ENCODE measurements at regions not wholly inside any gene's neighbourhood (a gene's known extent, or its start where the extent isn't known, plus 50 kb on each side); places are given as distances from the start of the nearest gene placed in this dataset.

DNA sequence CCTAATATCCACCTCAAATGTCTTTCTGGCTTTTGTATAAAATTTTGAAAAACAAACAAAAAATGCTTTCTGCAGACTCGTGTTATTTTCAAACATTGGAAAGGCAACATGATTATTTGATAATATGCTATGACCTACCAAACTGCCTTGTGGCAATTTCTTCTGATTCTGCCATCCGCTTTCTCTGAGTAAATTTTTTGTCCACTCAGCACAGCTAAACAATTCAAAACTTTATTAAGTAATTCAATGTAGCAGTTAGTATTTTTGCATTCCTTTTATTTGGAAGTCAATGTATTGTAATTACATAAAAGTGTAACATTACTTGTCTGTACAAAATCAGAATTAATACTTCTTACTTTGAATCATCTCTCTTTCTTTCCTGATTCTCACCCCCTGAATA, 1206.6 kb upstream of the EYS start:
- no peak for DNase-seq (ENCODE audit: low read depth in 3 of 3, low spot score in 2 of 3)

DNA sequence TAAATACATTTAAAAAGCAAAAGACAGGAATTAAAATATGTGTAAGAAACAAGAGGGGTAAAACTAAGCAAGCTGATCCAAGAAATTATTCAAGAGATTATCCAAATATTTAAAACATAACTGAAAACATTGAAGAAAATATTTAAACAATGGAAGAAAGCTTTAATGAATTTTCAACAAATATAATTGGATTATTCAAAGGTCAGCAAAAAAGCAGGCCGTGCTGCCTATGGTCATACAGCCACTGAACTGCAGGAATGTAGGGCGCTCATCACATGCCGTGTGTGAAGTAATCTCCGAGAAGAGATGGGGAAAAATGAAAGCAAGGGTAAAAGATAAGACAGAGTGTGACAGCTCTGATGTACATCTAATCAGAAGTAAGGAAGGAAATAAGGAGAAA, 1195.4 kb upstream of the EYS start:
- no peak for DNase-seq (ENCODE audit: low read depth in 3 of 3, low spot score in 2 of 3)

DNA sequence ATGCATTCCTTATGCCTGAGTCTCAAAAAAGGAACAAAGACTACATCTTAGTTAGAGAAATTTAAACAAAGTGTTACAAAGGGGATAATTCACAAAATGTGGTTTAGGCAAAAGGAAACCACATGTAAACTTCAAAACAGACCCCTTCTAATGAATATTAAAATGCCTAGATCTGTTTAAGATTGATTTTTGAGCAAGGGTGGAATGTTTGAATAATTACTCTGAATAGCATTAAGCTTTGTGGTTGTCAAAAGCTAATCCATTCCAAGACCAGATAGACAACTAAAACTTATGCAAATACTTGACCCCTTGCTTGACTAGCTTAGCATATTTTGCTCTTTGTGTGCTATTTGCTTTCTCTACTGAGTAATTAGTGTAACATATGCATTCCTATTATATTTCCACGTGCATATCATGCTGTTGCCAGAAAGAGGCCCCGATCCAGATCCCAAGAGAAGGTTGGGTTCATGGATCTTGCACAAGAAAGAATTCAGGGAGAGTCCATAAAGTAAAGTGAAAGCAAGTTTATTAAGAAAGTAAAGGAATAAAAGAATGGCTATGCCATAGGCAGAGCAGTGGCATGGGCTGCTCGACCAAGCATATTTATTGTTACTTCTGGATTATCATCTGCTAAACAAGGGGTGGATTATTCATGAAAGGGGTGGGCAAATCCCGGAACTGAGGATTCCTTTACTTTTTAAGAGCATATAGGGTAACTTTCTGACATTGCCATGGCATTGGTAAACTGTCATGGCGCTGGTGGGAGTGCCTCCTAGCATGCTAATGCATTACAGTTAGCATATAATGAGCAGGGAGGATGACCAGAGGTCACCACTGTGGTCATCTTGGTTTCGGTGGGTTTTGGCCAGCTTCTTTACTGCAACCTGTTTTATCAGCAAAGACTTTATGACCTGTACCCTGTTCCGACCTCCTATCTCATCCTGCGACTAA, 1193.4 kb upstream of the EYS start:
- DNase-seq (ENCODE audit: low read depth in 3 of 3, low spot score in 2 of 3), result no peak

DNA sequence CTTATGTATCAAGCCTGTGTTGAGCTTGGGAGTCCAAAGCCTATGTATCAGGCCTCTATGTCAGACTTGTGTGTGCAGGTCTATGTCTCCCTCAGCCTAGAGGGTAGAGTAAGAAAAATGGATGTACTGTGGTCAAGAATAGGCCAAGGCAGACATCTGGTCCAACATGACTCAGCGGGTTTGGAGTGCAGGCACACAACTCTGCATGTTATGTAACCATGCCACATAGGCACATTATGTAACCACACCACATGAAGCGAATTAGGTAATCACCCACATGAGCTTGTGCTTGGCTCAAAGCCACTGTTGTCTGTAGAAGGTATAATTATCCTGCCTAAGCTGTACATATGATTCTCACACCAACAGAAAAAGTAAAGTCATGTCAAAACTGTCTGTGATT, 1190.5 kb upstream of the EYS start:
- no peak for DNase-seq (ENCODE audit: low read depth in 3 of 3, low spot score in 2 of 3)

DNA sequence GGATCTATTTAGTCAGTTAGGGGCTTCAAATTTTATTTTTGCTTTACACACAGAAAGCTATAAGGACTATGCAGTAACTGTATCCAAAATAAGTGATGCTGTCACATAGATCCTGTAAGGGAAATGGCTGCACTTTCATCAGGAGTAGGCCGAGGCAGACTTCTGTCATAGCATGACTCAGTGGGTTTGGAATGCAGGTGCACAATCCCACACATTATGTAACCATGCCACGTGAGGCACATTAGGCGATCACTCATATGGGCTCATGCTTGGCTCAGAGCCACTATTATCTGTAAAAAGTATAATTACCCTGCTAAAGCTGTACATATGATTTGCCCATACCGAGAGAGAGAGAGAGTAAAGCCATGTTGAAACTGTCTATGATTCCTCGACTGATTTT, 1189.4 kb upstream of the EYS start:
- no peak for DNase-seq (ENCODE audit: low read depth in 3 of 3, low spot score in 2 of 3)

DNA sequence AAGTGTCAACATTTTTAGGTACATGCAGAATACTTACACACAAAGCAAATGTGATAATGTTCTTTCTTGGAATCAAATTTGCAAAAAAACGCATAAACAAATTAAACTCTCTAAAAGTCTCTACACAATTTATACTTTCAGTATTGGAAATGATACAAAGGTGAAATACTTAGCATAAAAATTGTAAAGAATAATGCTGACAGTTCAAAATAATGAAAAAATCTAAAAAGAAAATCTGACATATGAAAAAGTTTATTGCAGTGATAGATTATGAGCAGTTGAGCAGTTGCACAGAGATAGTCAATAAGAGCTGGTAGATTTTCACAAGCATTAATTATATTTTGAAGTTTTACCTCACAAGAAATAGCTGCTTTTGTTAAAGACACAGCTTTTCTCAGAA, 1176.4 kb upstream of the EYS start:
- DNase-seq (ENCODE audit: low read depth in 3 of 3, low spot score in 2 of 3), result no peak

DNA sequence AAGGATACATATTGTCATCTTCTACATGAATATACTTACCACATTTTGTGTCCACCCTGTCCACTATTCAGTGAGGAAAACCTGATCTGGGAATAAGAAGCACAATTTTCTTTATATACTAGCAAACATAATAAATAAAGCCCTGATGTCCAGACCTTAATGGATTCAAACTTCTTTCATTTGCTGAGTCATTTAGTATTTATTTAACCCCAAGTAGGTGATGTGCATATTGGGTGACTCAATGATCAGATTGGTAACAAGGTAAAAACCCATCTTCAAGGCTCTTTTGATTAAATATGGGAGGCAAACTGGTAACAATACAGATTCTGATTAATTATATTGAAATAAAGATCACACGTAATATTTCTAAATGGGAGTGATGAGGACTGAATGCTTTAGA, 1159.8 kb upstream of the EYS start:
- DNase-seq (ENCODE audit: low read depth in 3 of 3, low spot score in 2 of 3), result no peak

DNA sequence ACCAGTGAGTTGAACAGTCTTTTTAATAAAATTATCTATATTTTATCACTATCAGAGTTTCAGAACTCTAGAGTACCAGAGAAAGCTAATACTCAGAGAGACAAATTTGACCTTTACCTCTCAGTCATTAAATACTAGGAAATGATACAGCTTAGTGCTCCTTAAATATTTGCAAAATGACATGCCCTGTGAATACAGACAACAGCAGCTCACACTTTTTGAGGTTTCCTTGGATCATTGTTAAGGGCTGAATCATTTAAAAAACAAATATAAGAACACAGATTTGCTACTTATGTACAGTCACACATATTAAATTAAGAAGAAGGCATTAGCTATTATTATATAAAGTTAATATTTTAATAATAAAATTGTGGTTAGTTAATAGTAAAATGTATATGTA, 1158.7 kb upstream of the EYS start:
- DNase-seq (ENCODE audit: low read depth in 3 of 3, low spot score in 2 of 3), result no peak

DNA sequence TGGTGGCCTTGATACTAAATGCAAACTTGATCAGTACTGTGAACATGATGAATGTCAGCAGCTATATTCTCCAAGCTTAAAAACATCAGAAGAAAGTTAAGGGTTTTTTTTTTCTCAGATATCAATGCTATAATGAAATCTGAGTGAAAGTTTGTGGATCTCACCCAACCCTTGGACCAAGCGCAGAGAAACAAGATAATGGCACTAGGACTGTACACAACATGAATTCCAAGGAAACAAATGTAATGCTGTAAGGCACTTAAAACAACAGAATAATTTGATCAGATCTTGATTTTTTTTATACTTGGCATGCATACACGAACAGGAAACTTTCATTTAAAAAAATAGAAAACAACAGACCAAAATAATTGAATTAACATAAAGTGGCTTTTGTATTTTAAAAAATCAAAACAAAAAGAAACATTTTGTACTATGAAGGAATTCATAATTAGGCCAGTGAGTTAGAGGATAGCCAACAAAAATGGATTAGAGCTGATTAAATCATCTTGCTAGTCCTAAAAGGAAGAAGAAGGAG, 1154.0 kb upstream of the EYS start:
- no peak for DNase-seq (ENCODE audit: low read depth in 3 of 3, low spot score in 2 of 3)

DNA sequence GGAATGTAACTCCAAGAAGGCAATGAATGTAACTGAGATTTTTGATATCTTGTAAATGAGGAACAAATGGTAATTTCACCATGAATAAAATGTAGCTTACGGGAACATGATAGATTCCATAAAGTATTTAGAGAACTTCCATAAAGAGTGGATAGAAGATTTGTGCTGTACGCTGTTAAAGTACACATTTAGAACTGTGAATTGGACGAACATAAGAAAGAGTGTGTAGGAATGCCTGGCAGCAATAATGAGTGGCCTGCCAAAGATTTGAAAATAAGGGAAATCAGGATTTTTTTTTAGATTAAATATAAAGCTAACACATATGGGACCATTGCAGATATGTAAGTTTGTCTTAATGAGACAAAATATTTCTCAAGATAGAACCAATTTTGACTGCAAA, 1153.3 kb upstream of the EYS start:
- no peak for DNase-seq (ENCODE audit: low read depth in 3 of 3, low spot score in 2 of 3)

DNA sequence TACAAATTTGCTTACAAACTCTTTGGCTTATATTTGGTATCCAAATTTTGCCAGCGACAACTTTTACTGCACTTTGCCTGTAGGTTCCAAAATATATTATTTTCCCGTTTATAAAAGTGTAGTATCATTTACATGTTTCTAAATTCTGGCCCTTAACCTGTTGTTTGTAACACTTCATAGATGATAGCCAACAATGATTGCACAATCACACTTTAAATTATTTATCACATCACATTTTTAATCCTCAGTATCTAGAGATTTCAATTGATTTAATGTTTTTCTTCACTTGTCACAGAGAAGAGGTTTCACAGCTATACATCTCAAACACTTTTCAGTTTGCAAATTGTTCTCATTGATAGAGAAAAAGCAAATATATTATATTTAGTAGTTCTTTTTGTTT, 1151.2 kb upstream of the EYS start:
- no peak for DNase-seq (ENCODE audit: low read depth in 3 of 3, low spot score in 2 of 3)

DNA sequence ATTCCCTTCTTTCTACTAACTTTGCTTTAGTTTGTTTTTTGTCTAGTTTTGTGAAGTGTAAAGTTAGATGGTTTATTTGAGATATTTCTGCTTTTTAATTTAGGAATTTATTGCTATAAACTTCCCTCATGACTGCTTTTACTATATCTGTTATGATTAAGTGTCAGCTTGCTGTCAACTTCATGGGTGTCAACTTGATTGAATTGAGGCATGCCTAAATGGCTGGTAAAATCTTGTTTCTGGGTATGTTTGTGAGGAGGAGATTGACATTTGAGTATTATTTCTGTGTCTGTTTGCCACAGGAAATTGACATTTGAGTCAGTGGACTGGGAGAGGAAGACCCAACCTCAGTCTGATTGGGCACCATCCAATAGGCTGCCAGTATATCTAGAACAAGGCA, 1147.0 kb upstream of the EYS start:
- no peak for DNase-seq (ENCODE audit: low read depth in 3 of 3, low spot score in 2 of 3)

DNA sequence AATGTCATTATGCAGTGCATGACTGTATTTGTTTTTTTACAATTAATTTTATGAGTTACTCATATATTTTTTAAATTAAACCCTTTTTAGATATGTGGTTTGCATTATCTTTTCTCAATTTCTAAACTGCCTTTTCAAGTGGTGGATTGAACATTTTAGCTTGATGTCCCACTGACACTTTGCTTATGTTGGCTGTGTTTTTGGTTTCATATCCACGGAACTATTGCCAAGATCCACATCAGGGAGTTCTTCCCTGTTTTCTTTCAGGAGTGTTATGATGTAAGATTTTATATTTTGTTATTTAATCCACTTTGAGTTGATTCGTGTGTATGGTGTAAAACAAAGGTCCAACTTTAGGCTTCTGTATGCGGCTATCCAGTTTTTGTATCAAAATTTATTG, 1144.9 kb upstream of the EYS start:
- no peak for DNase-seq (ENCODE audit: low read depth in 3 of 3, low spot score in 2 of 3)

DNA sequence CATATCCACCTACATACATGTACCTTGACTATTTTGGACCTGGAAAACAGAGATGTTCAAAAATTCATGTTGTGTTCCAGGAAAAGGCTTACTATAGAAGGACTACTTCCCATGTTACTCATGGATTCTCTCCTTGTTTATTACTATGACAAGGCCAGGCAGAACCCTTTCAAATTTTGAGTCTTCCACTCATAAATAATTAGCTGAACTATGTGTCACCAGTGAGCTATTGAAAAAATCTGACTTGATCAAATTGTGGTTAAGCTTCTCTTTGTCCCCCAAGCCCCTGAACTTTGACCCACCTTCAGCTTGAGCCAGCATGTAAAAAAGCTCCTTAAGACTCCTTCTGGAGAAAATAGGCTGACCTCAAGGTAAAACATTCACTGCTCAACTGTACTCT, 1142.8 kb upstream of the EYS start:
- no peak for DNase-seq (ENCODE audit: low read depth in 3 of 3, low spot score in 2 of 3)

DNA sequence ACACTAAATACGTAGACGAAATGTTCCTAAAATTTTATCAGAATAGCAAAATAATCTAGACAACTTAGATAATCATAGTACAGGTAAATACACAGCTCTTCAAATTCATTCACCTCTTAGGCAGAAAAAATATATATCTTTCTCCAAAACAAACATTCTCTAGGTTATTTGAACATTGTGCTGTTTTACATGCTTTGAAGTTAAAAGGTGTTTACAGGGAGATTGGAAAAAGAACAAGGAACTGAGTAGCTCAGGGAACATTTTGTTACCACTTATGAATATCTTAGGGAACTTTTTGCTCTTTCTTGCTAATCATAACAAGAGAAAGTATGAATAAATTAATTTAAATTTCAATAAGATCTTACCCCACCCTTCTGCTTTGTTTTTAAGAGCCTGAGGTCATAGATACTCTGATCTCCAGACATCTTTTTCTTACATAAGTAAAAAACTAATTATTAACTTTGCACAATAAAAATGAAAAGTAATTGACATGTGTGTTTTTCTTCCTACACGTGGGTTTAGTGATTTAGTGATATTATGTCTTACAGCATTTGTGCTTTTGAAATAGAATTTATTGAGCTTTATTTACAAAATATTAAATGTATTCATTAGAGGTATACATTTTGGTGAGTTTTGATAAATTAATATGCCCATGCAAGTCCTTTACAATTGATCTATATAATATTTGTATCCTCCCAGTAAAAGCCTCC, 1141.4 kb upstream of the EYS start:
- no peak for DNase-seq (ENCODE audit: low read depth in 3 of 3, low spot score in 2 of 3)

DNA sequence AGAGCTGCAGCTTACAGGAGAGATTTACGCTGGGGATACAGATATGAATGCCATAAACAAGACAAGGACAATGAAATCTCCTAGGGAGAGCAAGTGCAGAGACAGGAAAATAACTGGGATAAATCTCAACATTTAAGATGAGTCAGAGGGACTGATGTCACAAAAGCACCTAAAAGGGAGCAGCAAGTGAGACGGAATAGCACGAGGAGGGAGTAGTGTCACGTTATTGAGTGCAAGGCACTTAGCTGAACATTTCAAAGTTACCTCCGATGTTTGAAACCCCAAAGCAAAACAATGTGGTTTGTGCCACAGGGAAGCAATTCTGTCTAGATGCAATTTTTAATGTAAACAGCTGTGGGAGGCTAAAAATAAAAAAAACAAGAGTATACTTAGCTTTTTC, 1131.7 kb upstream of the EYS start:
- no peak for DNase-seq (ENCODE audit: low read depth in 3 of 3, low spot score in 2 of 3)

DNA sequence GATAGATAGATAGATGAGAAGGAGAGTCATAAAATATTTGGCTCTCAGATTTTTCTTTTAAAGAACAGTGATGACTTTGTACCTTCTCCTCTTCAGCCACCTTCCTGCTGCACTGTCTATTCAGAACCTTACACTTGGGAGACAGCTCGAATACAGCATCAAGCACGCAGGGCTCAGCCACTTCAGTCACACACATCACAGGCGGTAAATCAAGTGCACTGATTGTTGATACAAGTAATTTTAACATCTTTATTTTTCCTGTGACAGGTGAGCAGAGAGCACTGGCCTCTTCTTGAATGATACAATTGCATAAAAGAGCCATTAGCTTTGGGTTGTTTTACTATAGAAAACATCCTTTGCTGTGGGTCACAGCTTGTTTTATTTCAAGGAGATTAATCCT, 1118.5 kb upstream of the EYS start:
- no peak for DNase-seq (ENCODE audit: low read depth in 3 of 3, low spot score in 2 of 3)

DNA sequence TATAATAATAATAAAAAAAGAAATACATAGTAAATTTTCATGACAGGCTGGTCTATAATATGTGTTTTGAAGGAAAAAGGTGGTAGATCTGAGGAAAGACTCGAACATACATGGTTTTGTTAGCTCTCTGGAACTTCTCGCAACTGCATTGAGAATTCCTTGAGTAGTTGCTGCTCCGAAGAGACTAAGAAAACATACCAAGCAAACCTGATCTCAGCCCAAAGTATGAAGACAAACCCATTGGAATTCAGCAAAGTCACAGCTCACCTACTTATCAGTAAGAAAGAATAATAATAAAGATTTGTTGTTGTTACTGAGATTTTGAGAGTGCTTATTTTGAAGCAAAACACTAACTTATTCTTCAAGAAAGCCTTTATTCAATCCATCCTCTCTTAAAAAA, 1107.1 kb upstream of the EYS start:
- no peak for DNase-seq (ENCODE audit: low read depth in 3 of 3, low spot score in 2 of 3)

DNA sequence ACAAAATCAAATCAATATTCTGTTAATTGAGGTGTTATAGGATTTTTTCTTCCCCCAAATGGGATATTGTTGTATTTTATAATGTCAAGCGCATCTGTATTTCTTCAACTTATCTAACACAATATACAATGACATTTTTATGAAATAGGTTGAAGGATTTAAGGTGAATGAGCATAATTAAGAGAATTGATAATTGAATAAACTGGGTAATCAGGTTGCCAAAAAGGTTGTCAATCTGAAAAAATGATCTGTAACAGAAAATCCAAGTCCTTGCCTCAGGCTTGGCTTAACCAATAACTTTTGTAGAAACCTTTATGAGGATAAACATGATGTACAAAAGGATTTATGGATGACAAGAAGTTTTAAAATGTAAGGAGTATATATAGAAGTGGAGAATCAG, 1101.7 kb upstream of the EYS start:
- DNase-seq (ENCODE audit: low read depth in 3 of 3, low spot score in 2 of 3), result no peak

DNA sequence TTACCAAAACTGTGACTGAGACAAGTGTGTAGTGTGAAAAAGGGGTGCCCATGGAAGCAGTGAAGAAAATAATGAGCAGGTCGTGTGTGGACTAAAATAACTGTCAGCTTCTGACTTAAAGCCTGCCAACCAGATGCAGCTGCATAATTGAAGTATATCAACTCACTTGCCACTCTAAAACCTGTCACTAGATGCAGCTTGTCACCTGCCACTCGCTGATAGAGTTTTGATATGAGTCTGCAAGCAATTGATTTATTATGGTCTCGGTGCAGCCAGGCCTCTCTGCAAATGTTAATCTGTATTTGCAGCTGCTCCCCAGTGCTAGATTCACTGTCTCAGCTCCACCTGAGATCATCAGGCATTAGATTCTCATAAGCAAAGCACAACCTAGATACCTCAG, 1090.0 kb upstream of the EYS start:
- DNase-seq (ENCODE audit: low read depth in 3 of 3, low spot score in 2 of 3), result no peak

DNA sequence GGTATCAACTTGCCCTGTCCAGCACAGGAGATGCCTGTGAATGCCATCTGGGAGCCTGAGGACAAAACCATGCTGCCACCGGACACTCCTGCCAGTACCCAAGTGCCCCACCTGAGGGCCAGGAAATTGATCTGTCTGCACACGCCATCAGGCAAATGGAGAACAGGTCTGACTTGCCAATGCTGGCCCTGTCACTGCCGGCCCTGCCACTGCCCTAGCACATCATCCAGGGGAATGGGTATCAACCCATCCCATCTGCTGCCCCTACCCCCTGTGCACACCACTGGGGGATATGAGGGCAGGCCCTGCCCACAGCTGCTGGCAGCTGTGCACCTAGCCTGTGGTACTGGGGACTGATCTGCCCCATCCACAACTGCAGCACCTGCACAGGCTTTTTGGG, 1081.6 kb upstream of the EYS start:
- DNase-seq (ENCODE audit: low read depth in 3 of 3, low spot score in 2 of 3), result no peak

DNA sequence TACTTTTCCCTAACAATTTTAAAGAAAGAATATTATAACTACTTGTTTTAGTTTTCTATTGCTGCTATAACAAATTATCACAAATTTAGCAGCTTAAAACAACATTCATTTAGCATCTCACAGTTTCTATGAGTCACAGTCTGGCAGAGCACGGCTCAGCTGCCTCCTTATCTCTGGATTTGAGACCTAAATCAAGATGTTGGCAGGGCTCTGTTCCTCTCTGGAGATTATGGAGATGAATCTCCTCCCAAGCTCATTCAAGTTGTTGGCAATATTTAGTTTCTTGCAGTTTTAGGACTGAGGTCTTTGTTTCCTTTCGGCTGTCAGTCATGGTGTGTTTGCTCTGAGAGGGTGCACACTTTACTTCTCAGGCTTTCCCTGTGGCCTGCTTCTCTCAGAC, 1065.8 kb upstream of the EYS start:
- DNase-seq (ENCODE audit: low read depth in 3 of 3, low spot score in 2 of 3), result no peak

Data from right renal cortex interstitium (tissue), 3 donors.